Lower lobe of right lung (tissue), 2 donors: ENCODE measurements at regions not wholly inside any gene's neighbourhood (a gene's known extent, or its start where the extent isn't known, plus 50 kb on each side); places are given as distances from the start of the nearest gene placed in this dataset.
"Not testable (repeated sequence)": the region's sequence is repeated elsewhere in the genome, so short reads cannot be mapped to it uniquely, and the experiment has no call there.

Source experiments
- ATAC-seq, 2 donors: fragments of 200-7000 bp; cut with Tn5 transposase; one replicate each; pipeline ENCODE4 v1.9.1; 2020 to 2022; ENCODE audit warnings: mild to moderate bottlenecking in 2 of 2, moderate library complexity in 2 of 2
- DNase-seq: peaks from one replicate; pipeline ENCODE4 v3.0.0-alpha.2; 2020
- H3K27ac ChIP-seq: fragments of 200-600 bp; one replicate; pipeline ENCODE4 v1.8.0; 2022
- H3K27me3 ChIP-seq: fragments of 200-600 bp; one replicate; pipeline ENCODE4 v1.8.0; 2022; ENCODE audit warnings: low read depth
- H3K36me3 ChIP-seq: fragments of 200-600 bp; one replicate; pipeline ENCODE4 v1.8.0; 2022; ENCODE audit warnings: mild to moderate bottlenecking
- H3K4me1 ChIP-seq: fragments of 200-600 bp; one replicate; pipeline ENCODE4 v1.8.0; 2022
- H3K4me3 ChIP-seq: fragments of 200-600 bp; one replicate; pipeline ENCODE4 v1.8.0; 2022; ENCODE audit warnings: mild to moderate bottlenecking
- H3K9me3 ChIP-seq: fragments of 200-600 bp; one replicate; pipeline ENCODE4 v1.8.0; 2022
- intact Hi-C: fragments of 100-400 bp; cut with DNase I; formaldehyde crosslinking; loops from one replicate; pipeline ENCODE4 v1.11.0; 2022
- TF ChIP-seq, protein P1 (sequence below): fragments of 200-600 bp; IDR thresholded peaks from one replicate; pipeline ENCODE4 v1.8.0; 2022; ENCODE audit warnings: antibody characterized with exemption, mild to moderate bottlenecking
- donor health status: DM: no; HTN: yes; CAD: no; lungs with severe emphysema.

DNA sequence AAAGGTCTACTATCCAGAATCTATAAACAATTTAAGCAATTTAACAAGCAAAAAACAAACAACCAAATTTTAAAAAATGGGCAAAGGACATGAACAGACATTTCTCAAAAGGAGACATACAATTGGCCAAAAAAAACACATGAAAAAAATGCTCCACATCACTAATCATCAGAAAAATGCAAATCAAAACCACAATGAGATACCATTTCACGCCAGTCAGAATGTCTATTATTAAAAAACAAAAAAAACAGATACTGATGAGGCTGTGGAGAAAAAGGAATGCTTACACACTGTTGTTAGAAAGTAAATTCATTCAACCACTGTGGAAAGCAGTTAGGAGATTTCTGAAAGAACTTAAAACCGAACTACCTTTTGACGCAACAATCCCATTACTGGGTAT lies 66.4 kb upstream of the SESTD1 start:
- no peak overlapping the region for H3K27ac ChIP-seq
- no peaks in the 10 kb centered on the region for H3K9me3 ChIP-seq
- DNase-seq (no peak), ATAC-seq (no peak)
- no peaks in the 10 kb centered on the region for H3K36me3 ChIP-seq
- no peaks in the 10 kb centered on the region for H3K27me3 ChIP-seq
- H3K4me1 ChIP-seq: no peaks in the 10 kb centered on the region
- intact Hi-C loops: no loop called here
- H3K4me3 ChIP-seq: no peak overlapping the region
- TF ChIP-seq, protein P1, sequence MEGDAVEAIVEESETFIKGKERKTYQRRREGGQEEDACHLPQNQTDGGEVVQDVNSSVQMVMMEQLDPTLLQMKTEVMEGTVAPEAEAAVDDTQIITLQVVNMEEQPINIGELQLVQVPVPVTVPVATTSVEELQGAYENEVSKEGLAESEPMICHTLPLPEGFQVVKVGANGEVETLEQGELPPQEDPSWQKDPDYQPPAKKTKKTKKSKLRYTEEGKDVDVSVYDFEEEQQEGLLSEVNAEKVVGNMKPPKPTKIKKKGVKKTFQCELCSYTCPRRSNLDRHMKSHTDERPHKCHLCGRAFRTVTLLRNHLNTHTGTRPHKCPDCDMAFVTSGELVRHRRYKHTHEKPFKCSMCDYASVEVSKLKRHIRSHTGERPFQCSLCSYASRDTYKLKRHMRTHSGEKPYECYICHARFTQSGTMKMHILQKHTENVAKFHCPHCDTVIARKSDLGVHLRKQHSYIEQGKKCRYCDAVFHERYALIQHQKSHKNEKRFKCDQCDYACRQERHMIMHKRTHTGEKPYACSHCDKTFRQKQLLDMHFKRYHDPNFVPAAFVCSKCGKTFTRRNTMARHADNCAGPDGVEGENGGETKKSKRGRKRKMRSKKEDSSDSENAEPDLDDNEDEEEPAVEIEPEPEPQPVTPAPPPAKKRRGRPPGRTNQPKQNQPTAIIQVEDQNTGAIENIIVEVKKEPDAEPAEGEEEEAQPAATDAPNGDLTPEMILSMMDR: no peak

DNA sequence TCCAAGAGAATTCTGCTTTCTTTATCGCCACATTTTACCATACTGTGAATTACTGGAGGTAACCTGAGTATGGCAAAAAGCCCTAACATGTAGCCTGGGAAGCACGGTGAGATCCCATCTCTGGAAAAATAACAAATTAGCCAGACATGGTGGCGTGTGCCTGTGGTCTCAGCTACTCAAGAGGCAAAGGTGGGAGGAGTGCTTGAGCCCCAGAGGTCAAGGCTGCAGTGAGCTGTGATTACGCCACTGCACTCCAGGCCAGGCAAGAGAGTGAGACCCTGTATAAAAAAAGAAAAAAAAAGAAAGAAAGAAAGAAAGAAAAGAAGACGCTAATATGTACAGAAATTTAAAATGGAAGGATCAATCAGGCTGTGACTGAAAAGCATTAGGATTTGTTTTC lies 57.7 kb upstream of the SESTD1 start:
- no peak for ATAC-seq
- TF ChIP-seq, protein P1: no peak

DNA sequence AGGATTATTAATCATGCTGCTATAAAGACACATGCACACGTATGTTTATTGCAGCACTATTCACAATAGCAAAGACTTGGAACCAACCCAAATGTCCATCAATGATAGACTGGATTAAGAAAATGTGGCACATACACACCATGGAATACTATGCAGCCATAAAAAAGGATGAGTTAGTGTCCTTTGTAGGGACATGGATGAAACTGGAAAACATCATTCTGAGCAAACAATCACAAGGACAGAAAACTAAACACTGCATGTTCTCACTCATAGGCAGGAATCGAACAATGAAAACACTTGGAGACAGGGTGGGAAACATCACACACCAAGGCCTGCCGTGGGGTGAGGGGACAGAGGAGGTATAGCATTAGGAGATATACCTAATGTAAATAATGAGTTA lies 56.4 kb upstream of the SESTD1 start:
- H3K4me1 ChIP-seq, H3K4me3 ChIP-seq, ATAC-seq, H3K9me3 ChIP-seq, DNase-seq, H3K36me3 ChIP-seq, H3K27ac ChIP-seq, H3K27me3 ChIP-seq, intact Hi-C loops: not testable (repeated sequence)

More for the DNA sequence above, 57.7 kb upstream of the SESTD1 start:
- no peak for DNase-seq
- H3K9me3 ChIP-seq: no peaks in the 10 kb centered on the region
- no peaks in the 10 kb centered on the region for H3K4me1 ChIP-seq
- H3K4me3 ChIP-seq: no peak overlapping the region
- no peaks in the 10 kb centered on the region for H3K36me3 ChIP-seq
- intact Hi-C loops: no loop called here
- no peaks in the 10 kb centered on the region for H3K27me3 ChIP-seq
- H3K27ac ChIP-seq: no peak overlapping the region

DNA sequence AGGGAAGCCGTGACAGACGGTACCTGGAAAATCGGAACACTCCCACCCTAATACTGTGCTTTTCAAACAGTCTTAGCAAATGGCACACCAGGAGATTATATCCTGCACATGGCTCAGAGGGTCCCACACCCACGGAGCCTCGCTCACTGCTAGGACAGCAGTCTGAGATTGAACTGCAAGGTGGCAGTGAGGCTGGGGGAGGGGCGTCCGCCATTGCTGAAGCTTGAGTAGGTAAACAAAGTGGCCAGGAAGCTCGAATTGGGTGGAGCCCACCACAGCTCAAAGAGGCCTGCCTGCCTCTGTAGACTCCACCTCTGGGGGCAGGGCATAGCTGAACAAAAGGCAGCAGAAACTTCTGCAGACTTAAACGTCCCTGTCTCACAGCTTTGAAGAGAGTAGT lies 50.1 kb upstream of the SESTD1 start:
- ATAC-seq, intact Hi-C loops, DNase-seq, H3K27ac ChIP-seq, H3K9me3 ChIP-seq, H3K4me1 ChIP-seq, H3K36me3 ChIP-seq, H3K27me3 ChIP-seq, H3K4me3 ChIP-seq: not testable (repeated sequence)
